GM13976 (cell line): ENCODE measurements at regions not wholly inside any gene's neighbourhood (a gene's known extent, or its start where the extent isn't known, plus 50 kb on each side); places are given as distances from the start of the nearest gene placed in this dataset.

Experiments used
- DNase-seq: peaks from one replicate; pipeline ENCODE4 v3.0.0; 2012; ENCODE audit warnings: low spot score
- in situ Hi-C: fragments of 300-500 bp; cut with MboI; formaldehyde crosslinking; loops from one replicate; pipeline ENCODE4 v1.12.0; 2022; ENCODE audit warnings: low sequenced_read_pairs, mixed read lengths, inconsistent platforms; ENCODE audit not compliant: unreplicated experiment
- TF ChIP-seq, protein P1 (sequence below): IDR thresholded peaks from 2 replicates; pipeline ENCODE4 v1.5.1; 2012; ENCODE audit warnings: borderline replicate concordance, mild to moderate bottlenecking; ENCODE audit not compliant: insufficient read depth; ENCODE audit errors: extremely low read depth, missing control alignments, control extremely low read depth

DNA sequence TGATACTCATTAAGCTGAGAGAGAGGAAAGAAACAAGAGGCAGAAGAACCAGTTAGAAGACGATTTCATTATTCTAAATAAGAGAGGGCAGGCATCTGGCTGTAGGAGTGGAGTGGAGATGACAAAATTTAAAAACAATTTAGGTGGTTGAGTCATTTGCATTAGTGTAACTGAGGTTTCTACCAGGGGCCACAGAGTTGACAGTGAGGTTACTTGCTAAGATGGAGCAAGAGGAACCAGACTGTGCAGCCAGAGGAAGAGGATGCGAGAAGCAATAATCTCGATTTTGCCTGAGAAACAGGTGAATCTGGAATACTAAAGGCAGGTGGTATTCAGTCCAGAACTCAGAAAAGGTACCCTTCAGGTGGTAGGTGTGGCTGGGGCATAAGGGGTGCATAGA lies 491.9 kb downstream of the MID1IP1 start:
- no peak for DNase-seq
- TF ChIP-seq, protein P1, sequence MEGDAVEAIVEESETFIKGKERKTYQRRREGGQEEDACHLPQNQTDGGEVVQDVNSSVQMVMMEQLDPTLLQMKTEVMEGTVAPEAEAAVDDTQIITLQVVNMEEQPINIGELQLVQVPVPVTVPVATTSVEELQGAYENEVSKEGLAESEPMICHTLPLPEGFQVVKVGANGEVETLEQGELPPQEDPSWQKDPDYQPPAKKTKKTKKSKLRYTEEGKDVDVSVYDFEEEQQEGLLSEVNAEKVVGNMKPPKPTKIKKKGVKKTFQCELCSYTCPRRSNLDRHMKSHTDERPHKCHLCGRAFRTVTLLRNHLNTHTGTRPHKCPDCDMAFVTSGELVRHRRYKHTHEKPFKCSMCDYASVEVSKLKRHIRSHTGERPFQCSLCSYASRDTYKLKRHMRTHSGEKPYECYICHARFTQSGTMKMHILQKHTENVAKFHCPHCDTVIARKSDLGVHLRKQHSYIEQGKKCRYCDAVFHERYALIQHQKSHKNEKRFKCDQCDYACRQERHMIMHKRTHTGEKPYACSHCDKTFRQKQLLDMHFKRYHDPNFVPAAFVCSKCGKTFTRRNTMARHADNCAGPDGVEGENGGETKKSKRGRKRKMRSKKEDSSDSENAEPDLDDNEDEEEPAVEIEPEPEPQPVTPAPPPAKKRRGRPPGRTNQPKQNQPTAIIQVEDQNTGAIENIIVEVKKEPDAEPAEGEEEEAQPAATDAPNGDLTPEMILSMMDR = no peak

DNA sequence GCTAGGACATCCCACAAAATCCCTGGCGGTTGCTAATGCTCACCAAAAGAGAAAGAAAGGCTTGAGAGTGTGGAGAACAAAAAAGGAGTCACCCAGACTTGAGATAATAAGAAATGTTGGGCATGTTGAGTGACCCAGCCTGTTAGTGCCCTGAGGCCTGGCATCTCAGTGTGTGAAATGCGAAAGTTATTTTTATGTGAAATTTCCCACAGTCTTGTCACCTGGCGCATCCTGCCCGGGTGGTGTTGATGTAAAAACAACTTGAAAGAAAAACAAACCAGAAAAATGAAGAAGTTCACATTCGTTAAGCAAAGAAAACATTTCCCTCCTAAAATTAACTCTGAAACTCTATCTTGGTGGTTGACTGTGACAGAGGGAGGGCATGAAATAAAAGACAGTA lies 495.2 kb downstream of the MID1IP1 start:
- in situ Hi-C loops = no loop called here
- no peak for DNase-seq
- TF ChIP-seq, protein P1 = no peak

More for the DNA sequence above, 491.9 kb downstream of the MID1IP1 start:
- in situ Hi-C loops = no loop called here

DNA sequence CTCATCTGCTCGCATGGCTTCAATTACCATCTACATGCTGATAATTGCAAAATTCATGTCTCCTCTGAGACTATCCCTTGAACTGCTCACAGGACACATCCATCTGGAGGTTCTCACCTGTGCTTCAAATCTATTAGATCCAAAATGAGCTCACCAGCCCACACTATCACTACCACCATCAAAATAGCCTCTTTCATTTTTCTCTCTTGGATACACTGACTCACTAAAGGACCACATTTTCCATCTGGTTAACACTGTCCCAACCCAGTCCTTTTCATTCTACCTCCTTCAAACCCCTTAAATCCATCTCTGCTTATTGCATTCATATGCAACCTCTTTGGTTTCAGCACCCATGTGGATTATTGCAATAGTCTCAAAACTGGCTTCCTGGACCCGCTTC lies 497.6 kb downstream of the MID1IP1 start:
- DNase-seq = no peak
- TF ChIP-seq, protein P1 = no peak
- in situ Hi-C loops = no loop called here

DNA sequence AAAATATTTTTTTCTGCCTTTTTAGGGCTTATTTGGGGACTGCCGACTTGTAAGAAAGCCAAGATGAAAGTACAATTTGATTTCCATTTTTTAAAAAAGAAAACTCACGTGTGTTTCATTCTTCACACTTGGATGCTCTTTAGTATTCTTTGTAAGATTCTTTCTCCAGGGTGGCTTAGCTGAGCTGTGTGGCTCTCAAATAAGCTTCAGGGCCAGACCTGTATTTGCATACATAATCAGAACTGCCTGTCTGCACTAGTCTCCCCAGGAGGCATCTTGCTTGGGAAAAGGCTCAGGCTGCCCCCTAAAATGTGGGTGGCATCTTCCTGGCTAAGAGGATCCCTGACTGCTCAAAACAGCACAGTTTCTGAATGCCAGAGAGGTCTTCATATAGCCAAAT lies 498.4 kb downstream of the MID1IP1 start:
- TF ChIP-seq, protein P1 = no peak
- no peak for DNase-seq
- in situ Hi-C loops = no loop called here

DNA sequence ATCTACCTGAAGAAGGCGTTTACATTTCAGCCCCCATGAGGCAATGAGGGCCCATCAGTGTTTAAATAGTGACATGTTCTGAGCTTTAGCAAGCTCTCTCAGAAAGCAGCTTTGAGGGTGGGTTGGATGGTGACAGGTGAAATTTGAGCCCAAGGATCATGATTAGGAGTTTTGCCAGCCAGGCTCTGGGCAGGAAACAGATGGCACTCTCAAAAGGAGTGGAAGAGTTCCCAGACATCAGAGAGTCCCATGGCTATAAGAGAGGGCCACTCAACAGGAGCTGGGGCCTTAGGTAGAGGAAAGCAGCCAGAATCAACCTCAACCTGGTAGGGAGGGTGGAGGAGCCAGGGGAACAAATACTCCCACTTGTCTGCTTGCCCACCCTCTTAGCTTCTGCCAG lies 499.8 kb downstream of the MID1IP1 start:
- DNase-seq = no peak
- in situ Hi-C loops = no loop called here
- TF ChIP-seq, protein P1 = no peak

DNA sequence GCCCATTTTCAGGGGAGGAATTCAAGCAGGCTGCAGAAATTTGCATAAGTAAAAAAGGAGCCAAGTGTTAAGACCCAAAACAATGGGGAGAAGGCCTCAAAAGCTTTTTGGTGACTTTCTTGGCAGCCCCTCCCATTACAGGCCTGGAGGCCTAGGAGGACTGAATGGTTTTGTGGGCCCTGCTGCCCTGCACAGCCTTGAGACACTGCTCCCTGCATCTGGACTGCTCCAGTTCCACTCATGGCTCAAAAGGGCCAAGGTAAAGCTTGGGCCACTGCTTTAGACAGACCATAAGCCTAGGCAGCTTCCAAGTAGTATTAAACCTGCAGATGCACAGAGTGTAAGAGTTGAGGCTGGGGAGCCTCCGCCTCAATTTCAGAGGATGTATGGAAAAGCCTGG lies 501.6 kb downstream of the MID1IP1 start:
- TF ChIP-seq, protein P1 = no peak
- in situ Hi-C loops = no loop called here

DNA sequence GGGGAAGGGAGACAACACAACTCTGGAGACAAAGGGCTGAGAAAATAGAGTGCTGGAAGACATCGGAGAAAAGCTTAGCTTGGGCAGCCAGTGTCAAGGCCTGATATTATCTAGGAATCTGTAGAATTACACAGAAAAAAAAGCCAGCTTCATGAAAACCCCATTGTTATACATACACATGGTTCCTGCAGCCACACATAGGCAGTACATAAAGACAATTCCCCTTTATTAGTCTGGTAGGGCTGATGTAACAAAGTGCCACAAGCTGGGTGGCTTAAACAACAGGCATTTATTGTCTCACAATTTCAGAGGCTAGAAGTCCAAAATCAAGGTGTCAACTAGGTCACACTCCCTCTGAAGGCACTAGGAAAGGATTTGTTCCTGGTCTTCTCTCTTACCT lies 503.5 kb downstream of the MID1IP1 start:
- TF ChIP-seq, protein P1 = no peak
- in situ Hi-C loops = no loop called here
- no peak for DNase-seq

More for the DNA sequence above, 501.6 kb downstream of the MID1IP1 start:
- DNase-seq = no peak
